ENCODE measurements at regions not wholly inside any gene's neighbourhood (a gene's known extent, or its start where the extent isn't known, plus 50 kb on each side); places are given as distances from the start of the nearest gene placed in this dataset.

- TF ChIP-seq, protein P1, sequence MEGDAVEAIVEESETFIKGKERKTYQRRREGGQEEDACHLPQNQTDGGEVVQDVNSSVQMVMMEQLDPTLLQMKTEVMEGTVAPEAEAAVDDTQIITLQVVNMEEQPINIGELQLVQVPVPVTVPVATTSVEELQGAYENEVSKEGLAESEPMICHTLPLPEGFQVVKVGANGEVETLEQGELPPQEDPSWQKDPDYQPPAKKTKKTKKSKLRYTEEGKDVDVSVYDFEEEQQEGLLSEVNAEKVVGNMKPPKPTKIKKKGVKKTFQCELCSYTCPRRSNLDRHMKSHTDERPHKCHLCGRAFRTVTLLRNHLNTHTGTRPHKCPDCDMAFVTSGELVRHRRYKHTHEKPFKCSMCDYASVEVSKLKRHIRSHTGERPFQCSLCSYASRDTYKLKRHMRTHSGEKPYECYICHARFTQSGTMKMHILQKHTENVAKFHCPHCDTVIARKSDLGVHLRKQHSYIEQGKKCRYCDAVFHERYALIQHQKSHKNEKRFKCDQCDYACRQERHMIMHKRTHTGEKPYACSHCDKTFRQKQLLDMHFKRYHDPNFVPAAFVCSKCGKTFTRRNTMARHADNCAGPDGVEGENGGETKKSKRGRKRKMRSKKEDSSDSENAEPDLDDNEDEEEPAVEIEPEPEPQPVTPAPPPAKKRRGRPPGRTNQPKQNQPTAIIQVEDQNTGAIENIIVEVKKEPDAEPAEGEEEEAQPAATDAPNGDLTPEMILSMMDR (IDR thresholded peaks at IDR 0.05 in 4 of 5, conservative IDR thresholded peaks at IDR 0.05 in 1 of 5): no peak
- no peak for TF ChIP-seq POLR2A (IDR thresholded peaks at IDR 0.05)
Observed at GRCh38 chr5:33309068-33309467, 131.7 kb upstream of the TARS1 start.
